ENCODE measurements at regions not wholly inside any gene's neighbourhood (a gene's known extent, or its start where the extent isn't known, plus 50 kb on each side); places are given as distances from the start of the nearest gene placed in this dataset.

GRCh38 chr3:13200946-13201345 is 127.7 kb upstream of the IQSEC1 start:
- no peak for TF ChIP-seq CTCF (IDR thresholded peaks at IDR 0.05)
- Histone ChIP-seq H3K9me3 (no peaks in the 10 kb centered on the region), H3K4me1 (no peaks in the 10 kb centered on the region), H3K27me3 (peaks cover 20% of the 10 kb centered on the region), H3K36me3 (no peaks in the 10 kb centered on the region), H3K27ac (no peak overlapping the region), H3K4me3 (no peak overlapping the region)
- ATAC-seq: no peak
- DNase-seq: no peak
- intact Hi-C loops (cut with DNase I): no loop called here

GRCh38 chr3:13200465-13200864 is 127.2 kb upstream of the IQSEC1 start:
- H3K9me3 ChIP-seq: no peaks in the 10 kb centered on the region
- H3K4me1 ChIP-seq: no peaks in the 10 kb centered on the region
- DNase-seq: no peak
- no peak for ATAC-seq
- H3K4me3 ChIP-seq: no peak overlapping the region
- peaks cover 16% of the 10 kb centered on the region for H3K27me3 ChIP-seq
- intact Hi-C loops (cut with DNase I): no loop called here
- TF ChIP-seq CTCF (IDR thresholded peaks at IDR 0.05): no peak
- no peak overlapping the region for H3K27ac ChIP-seq
- no peaks in the 10 kb centered on the region for H3K36me3 ChIP-seq

GRCh38 chr3:13199899-13200451 is 126.7 kb upstream of the IQSEC1 start:
- ATAC-seq (no peak), DNase-seq (no peak)
- intact Hi-C loops (cut with DNase I): no loop called here
- no peak overlapping the region for H3K27ac ChIP-seq
- no peaks in the 10 kb centered on the region for H3K36me3 ChIP-seq
- no peaks in the 10 kb centered on the region for H3K9me3 ChIP-seq
- H3K27me3 ChIP-seq: peaks cover 16% of the 10 kb centered on the region
- no peak for TF ChIP-seq CTCF (IDR thresholded peaks at IDR 0.05)
- no peak overlapping the region for H3K4me3 ChIP-seq
- no peaks in the 10 kb centered on the region for H3K4me1 ChIP-seq

- DNase-seq: no peak
- intact Hi-C loops (cut with DNase I): no loop called here
- no peak for ATAC-seq
- no peak for TF ChIP-seq CTCF (IDR thresholded peaks at IDR 0.05)
- Histone ChIP-seq H3K9me3 (no peaks in the 10 kb centered on the region), H3K27ac (no peak overlapping the region), H3K4me3 (no peak overlapping the region), H3K27me3 (peaks cover 10% of the 10 kb centered on the region), H3K4me1 (no peaks in the 10 kb centered on the region), H3K36me3 (no peaks in the 10 kb centered on the region)
Observed at GRCh38 chr3:13199006-13199776, 126.0 kb upstream of the IQSEC1 start.

- Histone ChIP-seq H3K4me3 (no peak overlapping the region), H3K9me3 (no peaks in the 10 kb centered on the region), H3K27me3 (peaks cover 2% of the 10 kb centered on the region), H3K27ac (no peak overlapping the region), H3K36me3 (no peaks in the 10 kb centered on the region), H3K4me1 (no peaks in the 10 kb centered on the region)
- intact Hi-C loops (cut with DNase I): no loop called here
- no peak for ATAC-seq
- DNase-seq: no peak
- no peak for TF ChIP-seq CTCF (IDR thresholded peaks at IDR 0.05)
Observed at GRCh38 chr3:13198264-13198879, 125.1 kb upstream of the IQSEC1 start.
